Loucy (cell line): ENCODE measurements at regions not wholly inside any gene's neighbourhood (a gene's known extent, or its start where the extent isn't known, plus 50 kb on each side); places are given as distances from the start of the nearest gene placed in this dataset.
A peak's percentile ranks its signal among the peaks of the same experiment; 100 is the strongest.
"Not testable (repeated sequence)": the region's sequence is repeated elsewhere in the genome, so short reads cannot be mapped to it uniquely, and the experiment has no call there.

Source experiments
- H2AFZ ChIP-seq: fragments of 200-600 bp; sonication (generic); 2 replicates; pipeline ENCODE4 v1.6.0; 2016; ENCODE audit warnings: antibody characterized with exemption, mild to moderate bottlenecking, low read length, moderate library complexity
- H3F3A ChIP-seq: fragments of 200-600 bp; 2 replicates; pipeline ENCODE4 v1.6.0; 2016; ENCODE audit warnings: antibody characterized with exemption, low read depth, mild to moderate bottlenecking
- H3K27me3 ChIP-seq: fragments of 200-600 bp; sonication (generic); 2 replicates; pipeline ENCODE4 v1.6.1; 2014; ENCODE audit warnings: low read length, mild to moderate bottlenecking; ENCODE audit not compliant: insufficient read depth, poor library complexity, severe bottlenecking
- H3K36me3 ChIP-seq: fragments of 200-600 bp; sonication (generic); 2 replicates; pipeline ENCODE4 v1.6.1; 2016; ENCODE audit warnings: low read length; ENCODE audit not compliant: insufficient read depth
- H3K4me1 ChIP-seq: fragments of 200-600 bp; sonication (generic); 2 replicates; pipeline ENCODE4 v1.5.1; 2014; ENCODE audit warnings: low read length, mild to moderate bottlenecking; ENCODE audit not compliant: insufficient read depth, poor library complexity, severe bottlenecking
- H3K4me2 ChIP-seq: fragments of 200-600 bp; sonication (generic); 2 replicates; pipeline ENCODE4 v1.6.0; 2014; ENCODE audit warnings: antibody characterized with exemption, low read length, low read depth, mild to moderate bottlenecking; ENCODE audit not compliant: poor library complexity, severe bottlenecking
- H3K4me3 ChIP-seq: fragments of 200-600 bp; sonication (generic); 2 replicates; pipeline ENCODE4 v1.5.1; 2014; ENCODE audit warnings: low read length, mild to moderate bottlenecking, mixed read lengths; ENCODE audit not compliant: poor library complexity, severe bottlenecking
- H3K79me2 ChIP-seq: fragments of 200-600 bp; sonication (generic); 2 replicates; pipeline ENCODE4 v1.6.1; 2014; ENCODE audit warnings: low read length; ENCODE audit not compliant: insufficient read depth
- H3K9ac ChIP-seq: fragments of 200-600 bp; sonication (generic); 2 replicates; pipeline ENCODE4 v1.6.0; 2014; ENCODE audit warnings: mild to moderate bottlenecking, low read depth, low read length, moderate library complexity; ENCODE audit not compliant: poor library complexity, severe bottlenecking
- H3K9me2 ChIP-seq: fragments of 200-600 bp; sonication (generic); replicated peaks from 2 replicates; pipeline ENCODE4 v1.6.1; 2016; ENCODE audit warnings: low read depth, low read length, mixed read lengths
- H3K9me3 ChIP-seq: fragments of 200-600 bp; sonication (generic); 2 replicates; pipeline ENCODE4 v1.6.1; 2014; ENCODE audit warnings: mild to moderate bottlenecking, antibody characterized with exemption, low read length, low read depth; ENCODE audit not compliant: insufficient read depth
- H4K20me1 ChIP-seq: fragments of 200-600 bp; sonication (generic); 2 replicates; pipeline ENCODE4 v1.6.0; 2014; ENCODE audit warnings: antibody characterized with exemption, low read length, mild to moderate bottlenecking; ENCODE audit not compliant: insufficient read depth, poor library complexity, severe bottlenecking
- EZH2phosphoT487 ChIP-seq: fragments of 200-600 bp; IDR thresholded peaks from 2 replicates; pipeline ENCODE4 v1.6.1; 2018; ENCODE audit warnings: antibody characterized with exemption, mild to moderate bottlenecking, moderate library complexity, borderline replicate concordance
- TF ChIP-seq, protein P1 (sequence below): fragments of 200-600 bp; sonication (generic); conservative IDR thresholded peaks from 2 replicates; pipeline ENCODE4 v1.5.1; 2014; ENCODE audit warnings: mild to moderate bottlenecking, antibody characterized with exemption, low read length

DNA sequence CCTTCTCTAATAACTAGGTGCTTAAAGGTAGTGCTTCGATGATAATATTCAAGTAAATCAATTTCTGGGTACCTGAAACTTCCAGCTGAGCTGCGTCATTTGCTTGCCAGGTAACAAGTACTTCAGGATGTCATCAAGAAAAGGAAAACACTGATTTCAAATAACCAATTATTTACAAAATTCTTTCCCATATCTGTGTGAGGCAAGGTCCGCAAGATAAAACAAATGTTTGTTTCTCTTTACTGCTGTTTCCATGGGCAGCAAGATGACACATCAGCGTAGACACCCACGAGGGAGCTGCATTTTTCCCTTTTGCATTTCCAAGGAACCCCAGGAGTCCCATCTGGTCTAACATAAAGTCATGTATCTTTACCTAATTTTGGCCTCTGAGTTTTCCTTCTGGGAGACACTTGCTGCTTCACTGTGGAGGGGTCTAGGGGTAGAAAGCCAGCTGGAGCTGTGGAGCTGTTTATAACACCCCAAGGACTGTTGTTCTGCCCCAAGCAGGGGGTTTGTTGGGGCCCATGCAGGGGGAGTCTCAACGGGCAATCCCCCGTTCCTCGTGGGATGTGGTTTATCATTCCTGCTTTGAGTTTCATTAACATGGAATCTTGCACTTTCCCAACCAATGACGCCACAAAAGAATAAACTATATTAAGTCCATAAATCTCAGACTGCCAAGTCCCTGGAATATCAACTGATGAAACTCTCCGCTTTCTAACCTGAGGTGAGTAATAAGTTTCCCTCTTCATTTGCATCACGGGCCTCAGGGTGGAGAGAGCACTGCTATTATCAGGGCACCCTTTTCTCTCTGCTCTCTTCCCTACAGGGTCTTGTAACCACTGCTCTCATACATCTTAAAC is 112.8 kb upstream of the PELI2 start:
- Histone ChIP-seq H3F3A (no peaks in the 10 kb centered on the region), H3K9me2 (no peaks in the 10 kb centered on the region), H3K79me2 (no peaks in the 10 kb centered on the region), H2AFZ (peak overlapping the region; percentile 60; the same call in 1 of the 2 replicates), H3K4me1 (peaks cover 22% of the 10 kb centered on the region), H3K9me3 (no peaks in the 10 kb centered on the region), H4K20me1 (no peaks in the 10 kb centered on the region), H3K4me2 (peak overlapping the region; percentile 43), H3K36me3 (no peaks in the 10 kb centered on the region), H3K4me3 (peak overlapping the region; percentile 44), H3K9ac (no peak overlapping the region), H3K27me3 (peaks cover 15% of the 10 kb centered on the region)
- no peak for TF ChIP-seq EZH2phosphoT487
- TF ChIP-seq, protein P1, sequence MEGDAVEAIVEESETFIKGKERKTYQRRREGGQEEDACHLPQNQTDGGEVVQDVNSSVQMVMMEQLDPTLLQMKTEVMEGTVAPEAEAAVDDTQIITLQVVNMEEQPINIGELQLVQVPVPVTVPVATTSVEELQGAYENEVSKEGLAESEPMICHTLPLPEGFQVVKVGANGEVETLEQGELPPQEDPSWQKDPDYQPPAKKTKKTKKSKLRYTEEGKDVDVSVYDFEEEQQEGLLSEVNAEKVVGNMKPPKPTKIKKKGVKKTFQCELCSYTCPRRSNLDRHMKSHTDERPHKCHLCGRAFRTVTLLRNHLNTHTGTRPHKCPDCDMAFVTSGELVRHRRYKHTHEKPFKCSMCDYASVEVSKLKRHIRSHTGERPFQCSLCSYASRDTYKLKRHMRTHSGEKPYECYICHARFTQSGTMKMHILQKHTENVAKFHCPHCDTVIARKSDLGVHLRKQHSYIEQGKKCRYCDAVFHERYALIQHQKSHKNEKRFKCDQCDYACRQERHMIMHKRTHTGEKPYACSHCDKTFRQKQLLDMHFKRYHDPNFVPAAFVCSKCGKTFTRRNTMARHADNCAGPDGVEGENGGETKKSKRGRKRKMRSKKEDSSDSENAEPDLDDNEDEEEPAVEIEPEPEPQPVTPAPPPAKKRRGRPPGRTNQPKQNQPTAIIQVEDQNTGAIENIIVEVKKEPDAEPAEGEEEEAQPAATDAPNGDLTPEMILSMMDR: no peak

DNA sequence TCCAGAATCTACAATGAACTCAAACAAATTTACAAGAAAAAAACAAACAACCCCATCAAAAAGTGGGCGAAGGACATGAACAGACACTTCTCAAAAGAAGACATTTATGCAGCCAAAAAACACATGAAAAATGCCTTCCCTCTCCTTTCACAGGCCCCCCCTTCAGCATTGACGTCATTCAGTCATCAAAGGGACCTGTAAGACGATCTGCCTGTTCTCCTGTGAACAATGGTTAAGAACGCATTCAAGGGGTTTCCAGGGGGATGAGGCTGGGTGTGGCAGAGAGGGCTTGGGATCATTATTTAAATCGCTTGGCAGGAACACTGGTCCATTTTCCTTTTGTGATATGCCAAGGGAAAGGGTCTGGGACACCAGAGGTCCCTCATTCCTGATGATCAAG is 110.7 kb upstream of the PELI2 start:
- H4K20me1 ChIP-seq, H3K4me2 ChIP-seq, H2AFZ ChIP-seq, H3K9ac ChIP-seq, H3K9me3 ChIP-seq, H3K79me2 ChIP-seq, H3K36me3 ChIP-seq, H3F3A ChIP-seq, H3K9me2 ChIP-seq, H3K4me3 ChIP-seq, H3K27me3 ChIP-seq: not testable (repeated sequence)
- H3K4me1 ChIP-seq: peaks cover 16% of the 10 kb centered on the region

DNA sequence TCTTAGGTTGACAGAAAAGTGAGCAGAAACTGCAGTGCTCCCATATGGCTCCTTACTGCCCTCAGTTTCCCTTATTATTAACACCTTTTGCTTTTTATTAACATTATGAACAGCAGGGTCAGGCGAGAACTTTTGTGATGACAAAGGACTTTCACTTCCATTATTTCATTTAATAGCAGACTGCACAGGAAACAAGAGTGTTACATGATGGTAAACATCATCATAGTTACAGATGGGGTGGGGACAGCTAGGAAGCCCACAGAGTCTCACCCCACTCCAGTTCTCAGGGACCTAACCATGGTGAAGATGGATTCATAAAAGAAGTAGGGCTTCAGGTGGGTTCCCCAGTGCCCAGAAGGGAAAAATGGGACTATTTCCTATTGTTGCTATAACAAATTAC is 110.1 kb upstream of the PELI2 start:
- Histone ChIP-seq H3K79me2 (no peaks in the 10 kb centered on the region), H3K4me1 (peaks cover 13% of the 10 kb centered on the region), H3K9ac (no peak overlapping the region), H3F3A (no peaks in the 10 kb centered on the region), H3K27me3 (no peaks in the 10 kb centered on the region), H3K36me3 (no peaks in the 10 kb centered on the region), H2AFZ (no peak overlapping the region), H4K20me1 (no peaks in the 10 kb centered on the region), H3K9me2 (no peaks in the 10 kb centered on the region), H3K4me2 (no peak overlapping the region), H3K9me3 (no peaks in the 10 kb centered on the region), H3K4me3 (no peak overlapping the region)
- TF ChIP-seq, protein P1: no peak
- no peak for TF ChIP-seq EZH2phosphoT487

DNA sequence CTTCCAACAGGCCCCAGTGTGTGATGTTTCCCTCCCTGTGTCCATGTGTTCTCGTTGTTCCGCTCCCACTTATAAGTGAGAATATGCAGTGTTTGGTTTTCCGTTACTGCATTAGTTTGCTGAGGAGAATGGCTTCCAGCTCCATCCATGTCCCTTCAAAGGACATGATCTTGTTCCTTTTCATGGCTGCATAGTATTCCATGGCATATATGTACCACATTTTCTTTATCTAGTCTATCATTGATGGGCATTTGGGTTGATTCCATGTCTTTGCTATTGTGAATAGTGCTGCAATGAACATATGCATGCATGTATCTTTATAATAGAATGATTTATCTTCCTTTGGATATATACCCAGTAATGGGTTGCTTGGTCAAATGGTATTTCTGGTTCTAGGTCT is 109.5 kb upstream of the PELI2 start:
- H3K4me3 ChIP-seq, H3K36me3 ChIP-seq, H3K9me2 ChIP-seq, H2AFZ ChIP-seq, H4K20me1 ChIP-seq, H3K9ac ChIP-seq, H3K9me3 ChIP-seq, H3F3A ChIP-seq, H3K27me3 ChIP-seq, H3K79me2 ChIP-seq, H3K4me2 ChIP-seq, H3K4me1 ChIP-seq: not testable (repeated sequence)
